GM12878 (cell line): ENCODE measurements at regions not wholly inside any gene's neighbourhood (a gene's known extent, or its start where the extent isn't known, plus 50 kb on each side); places are given as distances from the start of the nearest gene placed in this dataset.

Experiments
- ATAC-seq: fragments of 200-7000 bp; cut with Tn5 transposase; 3 replicates; pipeline ENCODE4 v1.9.1; 2020; ENCODE audit warnings: mild to moderate bottlenecking, moderate library complexity
- BruUV-seq: library from RNA; stranded (reverse); fragments of 400-500 nt; replicated peaks from 2 replicates; lab custom pipeline; 2021; lab: Mats Ljungman, UMichigan
- CTCF ChIA-PET: fragments of 300-600 bp; sonication (Branson Sonifier 250); formaldehyde crosslinking; extraction: SDS; loops from one replicate; lab custom pipeline; 2021; ENCODE audit warnings: inconsistent platforms; lab: Yijun Ruan, JAX
- POLR2A ChIA-PET: fragments of 350-600 bp; formaldehyde crosslinking; extraction: SDS; loops from one replicate; lab custom pipeline; 2021; ENCODE audit warnings: inconsistent platforms; lab: Charles Lee
- RAD21 ChIA-PET: fragments of 300-600 bp; sonication (Branson Sonifier 250); formaldehyde crosslinking; loops from one replicate; lab custom pipeline; 2023; ENCODE audit warnings: antibody characterized with exemption; ENCODE audit not compliant: unreplicated experiment; lab: Charles Lee
- SMC1A ChIA-PET: fragments of 300-600 bp; sonication (Branson Sonifier 250); formaldehyde crosslinking; loops from one replicate; lab custom pipeline; 2023; ENCODE audit not compliant: unreplicated experiment, uncharacterized antibody; lab: Charles Lee
- DNase-seq: peaks from one replicate; pipeline ENCODE4 v3.0.0-alpha.2; 2011; ENCODE audit warnings: low read depth, low spot score
- FAIRE-seq: peaks from 3 replicates; lab custom pipeline; 2011; peaks lifted over from hg19 to GRCh38; lab: Jason Lieb, UNC
- H2AFZ ChIP-seq: 2 replicates; pipeline ENCODE4 v1.6.0; 2011; ENCODE audit warnings: low read depth, low read length, control low read depth; ENCODE audit not compliant: control insufficient read depth
- H3K27ac ChIP-seq: 2 replicates; pipeline ENCODE4 v1.5.1; 2011; ENCODE audit warnings: control low read depth; ENCODE audit not compliant: control insufficient read depth, insufficient read depth
- H3K27me3 ChIP-seq, 2 experiments: replicated peaks in 1 of 2; 2 replicates each; pipeline versions ENCODE4 v1.6.0 to v1.6.1; 2011; ENCODE audit warnings: low read length in 1 of 2; ENCODE audit not compliant: control insufficient read depth in 2 of 2, insufficient read depth in 2 of 2
- H3K36me3 ChIP-seq, 2 experiments: 2 replicates each; pipeline ENCODE4 v1.5.1; 2011; ENCODE audit warnings: low read length in 1 of 2; ENCODE audit not compliant: control insufficient read depth in 2 of 2, insufficient read depth in 2 of 2
- H3K4me1 ChIP-seq: 2 replicates; pipeline ENCODE4 v1.6.1; 2011; ENCODE audit warnings: mild to moderate bottlenecking, low read length, moderate library complexity, mixed read lengths; ENCODE audit not compliant: control insufficient read depth, insufficient read depth
- H3K4me2 ChIP-seq: 2 replicates; pipeline ENCODE4 v1.6.0; 2011; ENCODE audit warnings: control low read depth; ENCODE audit not compliant: control insufficient read depth, insufficient read depth
- H3K4me3 ChIP-seq: fragments of 200-600 bp; sonication (generic); 2 replicates; pipeline ENCODE4 v1.5.1; 2016
- H3K79me2 ChIP-seq: 2 replicates; pipeline ENCODE4 v1.6.0; 2011; ENCODE audit warnings: low read length; ENCODE audit not compliant: control insufficient read depth, insufficient read depth
- H3K9ac ChIP-seq: 2 replicates; pipeline ENCODE4 v1.8.0; 2011; ENCODE audit warnings: low read length, control low read depth, mixed read lengths; ENCODE audit not compliant: control insufficient read depth, insufficient read depth
- H3K9me3 ChIP-seq: replicated peaks from 3 replicates; pipeline ENCODE4 v1.5.1; 2011; ENCODE audit warnings: mild to moderate bottlenecking, low read length; ENCODE audit not compliant: control insufficient read depth, insufficient read depth
- H4K20me1 ChIP-seq: 2 replicates; pipeline ENCODE4 v1.6.0; 2011; ENCODE audit not compliant: control insufficient read depth, insufficient read depth
- BCL11A ChIP-seq: IDR thresholded peaks from 2 replicates; pipeline ENCODE4 v1.6.1; 2011; ENCODE audit warnings: low read depth, low read length
- BHLHE40 ChIP-seq, 2 experiments: fragments of 450-650 bp in 1 of 2; IDR thresholded peaks; 2 replicates each; pipeline ENCODE4 v1.6.1; 2011 to 2017; ENCODE audit warnings: low read depth in 2 of 2, borderline replicate concordance in 1 of 2, improper control_type of control experiment in 1 of 2, low read length in 1 of 2, mild to moderate bottlenecking in 1 of 2
- CREM ChIP-seq: IDR thresholded peaks from 2 replicates; pipeline ENCODE4 v1.6.1; 2014; ENCODE audit warnings: antibody characterized with exemption, low read depth
- E4F1 ChIP-seq: fragments of 450-650 bp; IDR thresholded peaks from 2 replicates; pipeline ENCODE4 v1.6.1; 2018; ENCODE audit warnings: borderline replicate concordance, mild to moderate bottlenecking; ENCODE audit not compliant: partially characterized antibody
- ETV6 ChIP-seq, 2 experiments: fragments of 450-650 bp in 1 of 2; IDR thresholded peaks in 1 of 2; conservative IDR thresholded peaks in 1 of 2; 2 replicates each; pipeline ENCODE4 v1.6.1; 2014; ENCODE audit warnings: antibody characterized with exemption in 1 of 2, borderline replicate concordance in 1 of 2, low read depth in 1 of 2, mild to moderate bottlenecking in 1 of 2, moderate library complexity in 1 of 2
- EZH2 ChIP-seq: IDR thresholded peaks from 2 replicates; pipeline ENCODE4 v1.6.1; 2012; ENCODE audit warnings: low read depth, mild to moderate bottlenecking, control low read depth, inconsistent platforms, low read length, borderline replicate concordance; ENCODE audit not compliant: control insufficient read depth
- NFXL1 ChIP-seq: fragments of 450-650 bp; IDR thresholded peaks from 2 replicates; pipeline ENCODE4 v1.6.1; 2017; ENCODE audit warnings: antibody characterized with exemption, mild to moderate bottlenecking, borderline replicate concordance
- RELB ChIP-seq: fragments of 450-650 bp; IDR thresholded peaks from 2 replicates; pipeline ENCODE4 v1.6.1; 2017; ENCODE audit warnings: low read depth, mild to moderate bottlenecking, moderate library complexity
- RFX5 ChIP-seq: IDR thresholded peaks from 2 replicates; pipeline ENCODE4 v1.6.1; 2011; ENCODE audit warnings: low read depth, low read length, improper control_type of control experiment
- SIX5 ChIP-seq: IDR thresholded peaks from 2 replicates; pipeline ENCODE4 v1.6.1; 2011; ENCODE audit warnings: mild to moderate bottlenecking, low read depth, low read length, moderate library complexity; ENCODE audit not compliant: severe bottlenecking
- YY1 ChIP-seq: IDR thresholded peaks from 2 replicates; pipeline ENCODE4 v1.6.1; 2011; ENCODE audit warnings: low read depth, mild to moderate bottlenecking, low read length
- ZBED1 ChIP-seq: IDR thresholded peaks from 2 replicates; pipeline ENCODE4 v1.6.1; 2016; ENCODE audit warnings: borderline replicate concordance
- ZNF274 ChIP-seq: IDR thresholded peaks from one replicate; pipeline ENCODE4 v1.8.0; 2011; ENCODE audit not compliant: insufficient read length, insufficient read depth
- WGBS: methylation state at CpG from one replicate; pipeline ENCODE4 v1.1.6; 2016; ENCODE audit warnings: low lambda C conversion rate; ENCODE audit not compliant: insufficient replicate concordance, insufficient coverage; ENCODE audit errors: missing lambda C conversion rate; 5-methylcytosine and 5-hydroxymethylcytosine counted together
- in situ Hi-C: fragments of 300-500 bp; cut with MboI; formaldehyde crosslinking; loops from 9 replicates; pipeline ENCODE4 v1.14.3; 2018; ENCODE audit warnings: mixed read lengths
- intact Hi-C: fragments of 100-400 bp; cut with micrococcal nuclease; formaldehyde crosslinking; loops from one replicate; pipeline ENCODE4 v1.14.2; 2022; ENCODE audit not compliant: unreplicated experiment

DNA sequence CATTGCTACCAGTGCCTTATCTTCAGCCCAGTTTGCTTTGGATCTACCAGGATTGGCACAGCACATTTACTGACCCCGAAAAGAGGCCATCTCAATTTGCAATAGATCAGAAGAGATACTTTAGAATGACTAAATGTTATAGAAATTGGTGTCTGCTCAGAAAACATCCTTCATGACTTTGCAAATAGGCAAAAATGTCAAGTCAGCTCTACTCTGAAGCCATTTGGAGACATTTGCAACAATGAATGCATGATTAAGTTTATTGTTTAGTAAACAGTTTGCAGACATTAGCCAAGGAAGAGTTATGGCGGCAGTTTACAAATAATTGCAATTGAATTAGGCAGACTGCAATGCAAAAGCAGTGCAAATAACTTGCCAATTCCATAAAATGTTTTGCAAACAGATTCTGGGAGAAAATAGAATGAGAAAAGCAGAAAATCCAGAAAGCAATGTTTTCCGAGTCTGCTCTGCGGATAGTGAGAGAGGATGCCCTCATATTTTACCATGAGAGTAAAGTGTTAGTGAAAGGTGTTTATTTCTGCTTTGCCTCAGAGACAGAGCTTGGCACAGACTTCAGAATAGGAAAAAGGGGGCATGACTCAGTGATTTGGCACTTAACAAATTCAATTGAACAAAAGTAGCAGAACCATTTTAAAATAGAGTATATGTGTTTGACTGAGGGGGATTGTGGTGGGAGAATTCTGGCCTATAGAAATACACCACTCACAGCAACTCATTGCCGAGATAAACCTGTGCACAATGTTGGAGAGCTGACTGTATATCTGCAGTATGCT lies 334.9 kb upstream of the NR2F2 start:
- no peak for FAIRE-seq
- ChIA-PET SMC1A (interaction anchor here (0.7 to 1.3 kb wide), 4 partner anchors 9 to 41 kb away, joined by 3 read pairs; no protein-coding TSS in a partner anchor), RAD21 (interaction anchor here (0.8 to 1.8 kb wide), 2 partner anchors 43 to 44 kb away, joined by 3 to 5 read pairs; no protein-coding TSS in a partner anchor), CTCF (interaction anchor here (1.4 kb wide), 1 partner anchor 331 kb away, joined by 4 read pairs; no protein-coding TSS in a partner anchor), POLR2A (interaction anchor here (1.2 kb wide), 1 partner anchor 43 kb away, joined by 3 read pairs; no protein-coding TSS in a partner anchor)
- no TSS peak for BruUV-seq
- Histone ChIP-seq H3K4me1 (peaks cover 6% of the 10 kb centered on the region; the same call in 1 of the 2 replicates), H3K9ac (no peak overlapping the region), H3K27ac (no peak overlapping the region), H3K9me3 (no peaks in the 10 kb centered on the region; the same call in 2 of the 3 replicates), H3K79me2 (no peaks in the 10 kb centered on the region), H4K20me1 (no peaks in the 10 kb centered on the region), H3K36me3 (no peaks in the 10 kb centered on the region), H3K4me3 (no peak overlapping the region), H3K4me2 (no peak overlapping the region), H3K27me3 (no peaks in the 10 kb centered on the region), H2AFZ (no peak overlapping the region)
- intact Hi-C loops: no loop called here
- 41% methylated on average over 5 of the region's 5 CpGs for WGBS
- no peak for TF ChIP-seq ETV6 (conservative IDR thresholded peaks at IDR 0.05 in 1 of 2, IDR thresholded peaks at IDR 0.05 in 1 of 2; ENCODE audit: borderline replicate concordance in 1 of 2, low read depth in 1 of 2)
- TF ChIP-seq RFX5: no peak
- TF ChIP-seq E4F1: no peak
- TF ChIP-seq NFXL1: no peak
- TF ChIP-seq YY1: no peak
- no peak for TF ChIP-seq ZNF274
- no peak for TF ChIP-seq BHLHE40 (IDR thresholded peaks at IDR 0.05; ENCODE audit: borderline replicate concordance in 1 of 2, low read depth in 2 of 2, low read length in 1 of 2)
- TF ChIP-seq ZBED1: no peak
- TF ChIP-seq EZH2: no peak
- no peak for TF ChIP-seq RELB
- no peak for TF ChIP-seq SIX5
- no peak for TF ChIP-seq BCL11A
- no peak for TF ChIP-seq CREM
- in situ Hi-C loops: no loop called here
- DNase-seq: no peak
- ATAC-seq: no peak
